H1 (cell line): ENCODE measurements at regions not wholly inside any gene's neighbourhood (a gene's known extent, or its start where the extent isn't known, plus 50 kb on each side); places are given as distances from the start of the nearest gene placed in this dataset.
A peak's percentile ranks its signal among the peaks of the same experiment; 100 is the strongest.

Experiments
- CTCF ChIA-PET: fragments of 300-600 bp; sonication (Branson Sonifier 250); formaldehyde crosslinking; loops from one replicate; lab custom pipeline; 2021; ENCODE audit not compliant: partially characterized antibody; lab: Charles Lee
- POLR2A ChIA-PET: fragments of 300-600 bp; sonication (Branson Sonifier 250); formaldehyde crosslinking; loops from one replicate; lab custom pipeline; 2021; ENCODE audit warnings: inconsistent platforms; ENCODE audit not compliant: partially characterized antibody; lab: Charles Lee
- DNase-seq, 2 experiments: peaks; one replicate each; pipeline versions ENCODE4 v3.0.0 to v3.0.0-alpha.2; 2010 to 2022; ENCODE audit warnings: low spot score in 2 of 2, low read depth in 1 of 2, mixed read lengths in 1 of 2
- FAIRE-seq: peaks from 2 replicates; lab custom pipeline; 2011; peaks lifted over from hg19 to GRCh38; lab: Jason Lieb, UNC
- H2AFZ ChIP-seq: 2 replicates; pipeline ENCODE4 v1.8.1; 2012; ENCODE audit warnings: low read length, inconsistent platforms
- H2AK5ac ChIP-seq: 2 replicates; pipeline ENCODE4 v1.6.1; 2013; ENCODE audit warnings: low read depth, low read length
- H2BK120ac ChIP-seq: replicated peaks from 2 replicates; pipeline ENCODE3; 2013; ENCODE audit warnings: low read depth, low read length, inconsistent platforms
- H2BK12ac ChIP-seq: 2 replicates; pipeline ENCODE4 v1.6.1; 2013; ENCODE audit warnings: low read depth, low read length
- H2BK15ac ChIP-seq: 2 replicates; pipeline ENCODE4 v1.6.1; 2013; ENCODE audit warnings: low read length
- H2BK20ac ChIP-seq: 2 replicates; pipeline ENCODE4 v1.6.1; 2013; ENCODE audit warnings: low read length
- H2BK5ac ChIP-seq: 2 replicates; pipeline ENCODE4 v1.6.1; 2013; ENCODE audit warnings: low read depth, low read length
- H3K14ac ChIP-seq: 2 replicates; pipeline ENCODE4 v1.6.1; 2013; ENCODE audit warnings: inconsistent platforms; ENCODE audit not compliant: insufficient read length
- H3K18ac ChIP-seq: 2 replicates; pipeline ENCODE4 v1.6.1; 2013; ENCODE audit warnings: low read length; ENCODE audit errors: extremely low read depth
- H3K23ac ChIP-seq: 2 replicates; pipeline ENCODE4 v1.6.1; 2013; ENCODE audit warnings: inconsistent platforms; ENCODE audit not compliant: insufficient read length
- H3K23me2 ChIP-seq: 2 replicates; pipeline ENCODE4 v1.6.1; 2013; ENCODE audit warnings: low read depth, low read length
- H3K27ac ChIP-seq: 2 replicates; pipeline ENCODE4 v1.6.1; 2011; ENCODE audit warnings: low read depth, low read length, inconsistent platforms
- H3K27me3 ChIP-seq, 4 experiments: replicated peaks in 1 of 4; 1 replicate in 1 of 4; 2 replicates in 3 of 4; pipeline versions ENCODE4 v1.6.1 to v1.8.1; 2011 to 2013; ENCODE audit warnings: low read length in 3 of 4, mild to moderate bottlenecking in 3 of 4, inconsistent platforms in 2 of 4, mixed read lengths in 2 of 4, moderate library complexity in 1 of 4; ENCODE audit not compliant: control insufficient read depth in 3 of 4, insufficient read depth in 3 of 4; ENCODE audit errors: extremely low read depth in 1 of 4
- H3K36me3 ChIP-seq, 4 experiments: 2 replicates each; pipeline versions ENCODE4 v1.6.1 to v1.8.1; 2011 to 2013; ENCODE audit warnings: mild to moderate bottlenecking in 4 of 4, low read length in 3 of 4, moderate library complexity in 2 of 4, control low read depth in 1 of 4, inconsistent platforms in 1 of 4; ENCODE audit not compliant: insufficient read depth in 4 of 4, control insufficient read depth in 2 of 4
- H3K4ac ChIP-seq: replicated peaks from 2 replicates; pipeline ENCODE3; 2013; ENCODE audit warnings: low read length, low read depth, mixed read lengths, inconsistent platforms; ENCODE audit not compliant: insufficient read length
- H3K4me1 ChIP-seq, 4 experiments: replicated peaks in 1 of 4; 1 replicate in 1 of 4; 2 replicates in 3 of 4; pipeline versions ENCODE4 v1.6.1 to v1.8.1; 2011 to 2013; ENCODE audit warnings: low read length in 3 of 4, inconsistent platforms in 2 of 4, mixed read lengths in 1 of 4; ENCODE audit not compliant: insufficient read depth in 4 of 4, control insufficient read depth in 3 of 4
- H3K4me2 ChIP-seq, 2 experiments: 2 replicates each; pipeline versions ENCODE4 v1.6.1 to v1.8.1; 2011 to 2013; ENCODE audit warnings: low read depth in 2 of 2, low read length in 2 of 2, control low read depth in 1 of 2, inconsistent platforms in 1 of 2, mild to moderate bottlenecking in 1 of 2; ENCODE audit not compliant: insufficient read depth in 1 of 2
- H3K4me3 ChIP-seq, 4 experiments: fragments of 200-600, 300-600 bp in 1 of 4; sonication (generic), shearing (Covaris generic), sonication (Bioruptor Twin) in 1 of 4; 2 replicates each; pipeline versions ENCODE4 v1.5.1 to v1.8.1; 2011 to 2016; ENCODE audit warnings: low read length in 4 of 4, low read depth in 3 of 4, control low read depth in 2 of 4, inconsistent platforms in 2 of 4, mild to moderate bottlenecking in 2 of 4, mixed read lengths in 1 of 4, moderate library complexity in 1 of 4; ENCODE audit not compliant: insufficient read depth in 2 of 4; ENCODE audit errors: extremely low read depth in 1 of 4
- H3K56ac ChIP-seq: replicated peaks from 2 replicates; pipeline ENCODE3; 2013; ENCODE audit warnings: low read depth, mild to moderate bottlenecking, mixed read lengths, low read length, inconsistent platforms; ENCODE audit not compliant: insufficient read length
- H3K79me1 ChIP-seq: 2 replicates; pipeline ENCODE4 v1.6.1; 2013; ENCODE audit warnings: low read depth, low read length, control low read depth
- H3K79me2 ChIP-seq, 2 experiments: 2 replicates each; pipeline versions ENCODE4 v1.6.1 to v1.8.1; 2012 to 2013; ENCODE audit warnings: low read length in 2 of 2, mild to moderate bottlenecking in 2 of 2, inconsistent platforms in 1 of 2; ENCODE audit not compliant: insufficient read depth in 2 of 2, control insufficient read depth in 1 of 2
- H3K9ac ChIP-seq, 4 experiments: replicated peaks in 1 of 4; 1 replicate in 1 of 4; 2 replicates in 3 of 4; pipeline versions ENCODE4 v1.6.1 to v1.8.1; 2011 to 2013; ENCODE audit warnings: low read depth in 3 of 4, low read length in 3 of 4, control low read depth in 2 of 4, mild to moderate bottlenecking in 2 of 4, moderate library complexity in 2 of 4, inconsistent platforms in 1 of 4; ENCODE audit errors: extremely low read depth in 1 of 4
- H3K9me3 ChIP-seq, 2 experiments: 2 replicates each; pipeline versions ENCODE4 v1.6.1 to v1.8.1; 2012 to 2013; ENCODE audit warnings: mild to moderate bottlenecking in 2 of 2, moderate library complexity in 2 of 2, control low read depth in 1 of 2, inconsistent platforms in 1 of 2, low read depth in 1 of 2, low read length in 1 of 2, mixed read lengths in 1 of 2; ENCODE audit not compliant: insufficient read depth in 2 of 2
- H4K20me1 ChIP-seq, 2 experiments: replicated peaks in 1 of 2; 2 replicates each; pipeline versions ENCODE3 to v1.8.1; 2011 to 2013; ENCODE audit warnings: inconsistent platforms in 2 of 2, low read length in 2 of 2, mild to moderate bottlenecking in 1 of 2; ENCODE audit not compliant: insufficient read depth in 2 of 2, control insufficient read depth in 1 of 2
- H4K5ac ChIP-seq: 2 replicates; pipeline ENCODE4 v1.6.1; 2013; ENCODE audit warnings: low read length, low read depth, mixed read lengths, inconsistent platforms; ENCODE audit not compliant: insufficient read length
- H4K8ac ChIP-seq: 2 replicates; pipeline ENCODE4 v1.8.0; 2013; ENCODE audit warnings: mild to moderate bottlenecking, moderate library complexity, low read length, inconsistent platforms; ENCODE audit not compliant: insufficient read depth; ENCODE audit errors: extremely low read depth
- H4K91ac ChIP-seq: replicated peaks from 2 replicates; pipeline ENCODE3; 2013; ENCODE audit warnings: low read length, mixed read lengths, inconsistent platforms; ENCODE audit not compliant: insufficient read length
- ATF2 ChIP-seq: IDR thresholded peaks from 2 replicates; pipeline ENCODE4 v1.6.1; 2012; ENCODE audit warnings: low read length, inconsistent platforms
- CHD1 ChIP-seq: IDR thresholded peaks from 2 replicates; pipeline ENCODE4 v1.6.1; 2012; ENCODE audit warnings: low read depth, low read length, improper control_type of control experiment
- CREB1 ChIP-seq: IDR thresholded peaks from 2 replicates; pipeline ENCODE4 v1.6.1; 2012; ENCODE audit warnings: inconsistent platforms
- MAFK ChIP-seq: IDR thresholded peaks from 2 replicates; pipeline ENCODE4 v1.6.1; 2012; ENCODE audit warnings: low read depth, mild to moderate bottlenecking, improper control_type of control experiment, low read length
- NRF1 ChIP-seq: IDR thresholded peaks from 2 replicates; pipeline ENCODE4 v1.6.1; 2011; ENCODE audit warnings: mild to moderate bottlenecking, low read depth, low read length, improper control_type of control experiment
- POLR2A ChIP-seq, 2 experiments: IDR thresholded peaks; 1 replicate in 1 of 2; 2 replicates in 1 of 2; pipeline ENCODE4 v1.6.1; 2011; ENCODE audit warnings: low read depth in 2 of 2, low read length in 2 of 2, mild to moderate bottlenecking in 2 of 2; ENCODE audit errors: control extremely low read depth in 1 of 2
- RAD21 ChIP-seq, 2 experiments: IDR thresholded peaks in 1 of 2; conservative IDR thresholded peaks in 1 of 2; 2 replicates each; pipeline ENCODE4 v1.6.1; 2011; ENCODE audit warnings: low read depth in 2 of 2, low read length in 2 of 2, improper control_type of control experiment in 1 of 2, inconsistent platforms in 1 of 2, mild to moderate bottlenecking in 1 of 2, moderate library complexity in 1 of 2
- RBBP5 ChIP-seq: IDR thresholded peaks from 2 replicates; pipeline ENCODE4 v1.7.1; 2012; ENCODE audit warnings: low read depth, mild to moderate bottlenecking, inconsistent platforms, low read length, moderate library complexity, borderline replicate concordance
- SRF ChIP-seq: IDR thresholded peaks from 2 replicates; pipeline ENCODE4 v1.6.1; 2011; ENCODE audit warnings: mild to moderate bottlenecking, low read depth, low read length, moderate library complexity
- TAF1 ChIP-seq: IDR thresholded peaks from 2 replicates; pipeline ENCODE4 v1.6.1; 2011; ENCODE audit warnings: mild to moderate bottlenecking, low read depth, low read length
- TAF7 ChIP-seq: optimal IDR thresholded peaks from 2 replicates; pipeline ENCODE3; 2011; ENCODE audit warnings: low read depth, mild to moderate bottlenecking, inconsistent platforms, low read length, moderate library complexity, borderline replicate concordance
- USF2 ChIP-seq: IDR thresholded peaks from 2 replicates; pipeline ENCODE4 v1.6.1; 2011; ENCODE audit warnings: low read length, improper control_type of control experiment
- WGBS, 2 experiments: shearing (Covaris generic) in 1 of 2; methylation state at CpG; one replicate each; pipeline versions ENCODE4 v1.1.6 to v1.1.7; 2013 to 2015; ENCODE audit warnings: low lambda C conversion rate in 2 of 2, mixed read lengths in 2 of 2, inconsistent platforms in 1 of 2, low coverage in 1 of 2, missing lambda C conversion rate in 1 of 2; ENCODE audit not compliant: insufficient replicate concordance in 2 of 2, insufficient coverage in 1 of 2, insufficient read length in 1 of 2; ENCODE audit errors: extremely low coverage in 1 of 2, missing lambda C conversion rate in 1 of 2; 5-methylcytosine and 5-hydroxymethylcytosine counted together

- no peak overlapping the region for H4K91ac ChIP-seq
- WGBS, 2 experiments: 86% methylated on average over 1 of the region's 1 CpG; no CpG with 5 or more reads in 1 of the 2 experiments
- no peak overlapping the region for H3K4ac ChIP-seq
- no peak overlapping the region for H2BK20ac ChIP-seq
- no peaks in the 10 kb centered on the region for H3K27me3 ChIP-seq
- 0 out of 2 replicates have a peak overlapping the region, but pooled peaks have one; percentile 3 for H2BK12ac ChIP-seq
- no peaks in the 10 kb centered on the region for H3K79me2 ChIP-seq
- peaks cover 0 to 5% (median 0%) of the 10 kb centered on the region in 4 experiments; a peak in 3 of 7 replicates for H3K4me1 ChIP-seq
- no peak overlapping the region for H3K4me2 ChIP-seq
- H3K4me3 ChIP-seq: no peak overlapping the region
- no peak overlapping the region for H4K8ac ChIP-seq
- H3K36me3 ChIP-seq: no peaks in the 10 kb centered on the region
- H3K27ac ChIP-seq: no peak overlapping the region
- H4K20me1 ChIP-seq: no peaks in the 10 kb centered on the region
- FAIRE-seq (no peak), DNase-seq (no peak)
- no peaks in the 10 kb centered on the region for H3K79me1 ChIP-seq
- no peak overlapping the region for H3K23ac ChIP-seq
- H3K23me2 ChIP-seq: no peaks in the 10 kb centered on the region
- H3K9ac ChIP-seq: no peak overlapping the region
- CTCF ChIA-PET: interaction anchor here (0.7 kb wide), 1 partner anchor 266 kb away, joined by 3 read pairs; no protein-coding TSS in a partner anchor
- H3K18ac ChIP-seq: no peak overlapping the region
- no peak overlapping the region for H3K14ac ChIP-seq
- no peak overlapping the region for H2AFZ ChIP-seq
- H2BK5ac ChIP-seq: no peak overlapping the region
- H2AK5ac ChIP-seq: no peak overlapping the region
- no peak overlapping the region for H3K56ac ChIP-seq
- no peak overlapping the region for H4K5ac ChIP-seq
- no peak overlapping the region for H2BK15ac ChIP-seq
- POLR2A ChIA-PET: interaction anchor here (1.2 to 1.6 kb wide), 2 partner anchors 10 to 12 kb away, joined by 3 read pairs; no protein-coding TSS in a partner anchor
- H3K9me3 ChIP-seq: no peaks in the 10 kb centered on the region
- H2BK120ac ChIP-seq: no peak overlapping the region
- TF ChIP-seq ATF2: no peak
- TF ChIP-seq MAFK: no peak
- no peak for TF ChIP-seq RAD21 (IDR thresholded peaks at IDR 0.05 in 1 of 2, conservative IDR thresholded peaks at IDR 0.05 in 1 of 2; ENCODE audit: low read depth in 2 of 2, low read length in 2 of 2)
- TF ChIP-seq RBBP5: no peak
- no peak for TF ChIP-seq USF2
- no peak for TF ChIP-seq CHD1
- no peak for TF ChIP-seq TAF1
- TF ChIP-seq POLR2A (IDR thresholded peaks at IDR 0.05; ENCODE audit: control extremely low read depth in 1 of 2, low read depth in 2 of 2, low read length in 2 of 2): no peak
- no peak for TF ChIP-seq NRF1
- no peak for TF ChIP-seq TAF7
- no peak for TF ChIP-seq CREB1
- no peak for TF ChIP-seq SRF
Measured at GRCh38 chr3:125646581-125646980, 51.3 kb upstream of the OSBPL11 start.
